ENCODE measurements at regions not wholly inside any gene's neighbourhood (a gene's known extent, or its start where the extent isn't known, plus 50 kb on each side); places are given as distances from the start of the nearest gene placed in this dataset.

DNA sequence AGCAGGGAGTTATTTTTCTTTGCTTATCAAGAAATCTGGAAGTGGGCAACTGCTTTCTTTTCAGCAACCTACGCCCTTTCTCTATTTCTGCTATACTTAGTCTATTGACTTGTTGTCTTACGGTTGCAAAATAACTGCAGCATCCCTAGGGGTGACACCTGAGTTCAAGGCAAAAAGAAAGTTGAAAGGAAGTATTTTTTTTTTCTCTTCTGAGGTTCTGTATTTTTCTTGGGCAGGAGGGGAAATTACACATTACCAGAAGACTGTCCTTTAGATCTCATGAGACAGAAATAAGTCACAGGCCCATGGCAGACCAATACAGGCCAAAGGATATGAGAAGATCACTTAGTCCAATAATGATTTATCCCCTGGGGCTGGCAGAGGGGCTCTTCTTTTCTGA is 204.7 kb upstream of the CASK start:
- TF ChIP-seq, protein P1, sequence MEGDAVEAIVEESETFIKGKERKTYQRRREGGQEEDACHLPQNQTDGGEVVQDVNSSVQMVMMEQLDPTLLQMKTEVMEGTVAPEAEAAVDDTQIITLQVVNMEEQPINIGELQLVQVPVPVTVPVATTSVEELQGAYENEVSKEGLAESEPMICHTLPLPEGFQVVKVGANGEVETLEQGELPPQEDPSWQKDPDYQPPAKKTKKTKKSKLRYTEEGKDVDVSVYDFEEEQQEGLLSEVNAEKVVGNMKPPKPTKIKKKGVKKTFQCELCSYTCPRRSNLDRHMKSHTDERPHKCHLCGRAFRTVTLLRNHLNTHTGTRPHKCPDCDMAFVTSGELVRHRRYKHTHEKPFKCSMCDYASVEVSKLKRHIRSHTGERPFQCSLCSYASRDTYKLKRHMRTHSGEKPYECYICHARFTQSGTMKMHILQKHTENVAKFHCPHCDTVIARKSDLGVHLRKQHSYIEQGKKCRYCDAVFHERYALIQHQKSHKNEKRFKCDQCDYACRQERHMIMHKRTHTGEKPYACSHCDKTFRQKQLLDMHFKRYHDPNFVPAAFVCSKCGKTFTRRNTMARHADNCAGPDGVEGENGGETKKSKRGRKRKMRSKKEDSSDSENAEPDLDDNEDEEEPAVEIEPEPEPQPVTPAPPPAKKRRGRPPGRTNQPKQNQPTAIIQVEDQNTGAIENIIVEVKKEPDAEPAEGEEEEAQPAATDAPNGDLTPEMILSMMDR (IDR thresholded peaks at IDR 0.05) = no peak
- no peak for TF ChIP-seq POLR2A (IDR thresholded peaks at IDR 0.05)
